ENCODE measurements at regions not wholly inside any gene's neighbourhood (a gene's known extent, or its start where the extent isn't known, plus 50 kb on each side); places are given as distances from the start of the nearest gene placed in this dataset.

GRCh38 chr17:34456121-34456520 lies 93.1 kb upstream of the CCL1 start:
- TF ChIP-seq ZNF18 (tag by site-specific recombination; IDR thresholded peaks at IDR 0.05) = no peak
- no peak for TF ChIP-seq SETDB1 (IDR thresholded peaks at IDR 0.05; ENCODE audit: insufficient read length, low read length)
- no peak for TF ChIP-seq TSHZ1 (tag by site-specific recombination; IDR thresholded peaks at IDR 0.05; ENCODE audit: borderline replicate concordance)
- TF ChIP-seq CTCF (tag by site-specific recombination; IDR thresholded peaks at IDR 0.05) = no peak
- no peak for TF ChIP-seq PRDM4 (tag by site-specific recombination; IDR thresholded peaks at IDR 0.05)
- no peak for TF ChIP-seq PATZ1 (tag by site-specific recombination; IDR thresholded peaks at IDR 0.05)
- TF ChIP-seq PBX3 (CRISPR knock-in tag; IDR thresholded peaks at IDR 0.05) = no peak
- no peak for TF ChIP-seq ZNF223 (tag by site-specific recombination; IDR thresholded peaks at IDR 0.05)
- no peak for TF ChIP-seq ZNF830 (tag by site-specific recombination; IDR thresholded peaks at IDR 0.05; ENCODE audit: low read depth)
- TF ChIP-seq REPIN1 (tag by site-specific recombination; IDR thresholded peaks at IDR 0.05; ENCODE audit: low read depth) = no peak
- no peak for TF ChIP-seq PRDM10 (tag by site-specific recombination; IDR thresholded peaks at IDR 0.05)
- TF ChIP-seq OSR2 (tag by site-specific recombination; IDR thresholded peaks at IDR 0.05) = no peak
- TF ChIP-seq ZEB2 (tag by site-specific recombination; IDR thresholded peaks at IDR 0.05) = no peak

Data from HEK293 (cell line).